K562 (cell line): ENCODE measurements at regions not wholly inside any gene's neighbourhood (a gene's known extent, or its start where the extent isn't known, plus 50 kb on each side); places are given as distances from the start of the nearest gene placed in this dataset.

Experiments
- ATAC-seq: fragments of 200-7000 bp; cut with Tn5 transposase; 3 replicates; pipeline ENCODE4 v1.9.1; 2020; ENCODE audit warnings: moderate library complexity
- BruUV-seq: library from RNA; stranded (reverse); fragments of 400-500 nt; replicated peaks from 2 replicates; lab custom pipeline; 2021; lab: Mats Ljungman, UMichigan
- CTCF ChIA-PET: fragments of 300-600 bp; formaldehyde crosslinking; extraction: SDS; loops from one replicate; lab custom pipeline; 2021; ENCODE audit warnings: low intra/inter-chr PET ratio; lab: Yijun Ruan, JAX
- POLR2A ChIA-PET: fragments of 300-600, 350-650 bp; sonication (Branson Sonifier 250); formaldehyde crosslinking; extraction: SDS; loops from one replicate; lab custom pipeline; 2021; ENCODE audit warnings: antibody characterized with exemption, inconsistent platforms; lab: Yijun Ruan, JAX
- DNase-seq, 4 experiments: peaks; one replicate each; pipeline versions ENCODE4 v3.0.0 to v3.0.0-alpha.2; 2011 to 2018; ENCODE audit warnings: low spot score in 3 of 4, mixed read lengths in 3 of 4; ENCODE audit errors: extremely low read depth in 1 of 4
- FAIRE-seq: peaks from 2 replicates; lab custom pipeline; 2011; peaks lifted over from hg19 to GRCh38; lab: Jason Lieb, UNC
- H2AFZ ChIP-seq: 2 replicates; pipeline ENCODE4 v1.6.0; 2011; ENCODE audit warnings: low read depth, low read length, control low read depth, inconsistent platforms
- H3K27ac ChIP-seq: fragments of 200-600 bp; 3 replicates; pipeline ENCODE4 v1.8.0; 2011; ENCODE audit warnings: low read depth, mild to moderate bottlenecking, control low read depth, inconsistent platforms, low read length, moderate library complexity, mixed read lengths; ENCODE audit errors: extremely low read depth
- H3K27me3 ChIP-seq, 2 experiments: fragments of 300-600 bp in 1 of 2; 2 replicates in 1 of 2; 3 replicates in 1 of 2; pipeline versions ENCODE4 v1.6.0 to v1.8.0; 2011; ENCODE audit warnings: inconsistent platforms in 2 of 2, low read length in 2 of 2, mild to moderate bottlenecking in 1 of 2, mixed read lengths in 1 of 2, moderate library complexity in 1 of 2; ENCODE audit not compliant: control insufficient read depth in 2 of 2, insufficient read depth in 2 of 2
- H3K36me3 ChIP-seq: fragments of 300-600 bp; 3 replicates; pipeline ENCODE4 v1.8.0; 2011; ENCODE audit warnings: mild to moderate bottlenecking, low read length, inconsistent platforms; ENCODE audit not compliant: control insufficient read depth, insufficient read depth
- H3K4me1 ChIP-seq, 2 experiments: fragments of 200-600 bp in 1 of 2; replicated peaks in 1 of 2; 2 replicates in 1 of 2; 3 replicates in 1 of 2; pipeline versions ENCODE4 v1.5.1 to v1.8.0; 2011; ENCODE audit warnings: inconsistent platforms in 2 of 2, low read length in 2 of 2, mild to moderate bottlenecking in 1 of 2, mixed read lengths in 1 of 2, moderate library complexity in 1 of 2; ENCODE audit not compliant: control insufficient read depth in 2 of 2, insufficient read depth in 2 of 2
- H3K4me2 ChIP-seq: 2 replicates; pipeline ENCODE4 v1.6.1; 2011; ENCODE audit warnings: low read length, control low read depth, inconsistent platforms, mixed read lengths; ENCODE audit not compliant: insufficient read depth
- H3K4me3 ChIP-seq: fragments of 200-600 bp; sonication (generic), shearing (Covaris generic); 2 replicates; pipeline ENCODE4 v1.5.1; 2016; ENCODE audit warnings: control low read depth, inconsistent platforms
- H3K79me2 ChIP-seq: fragments of 200-600 bp; 3 replicates; pipeline ENCODE4 v1.8.0; 2011; ENCODE audit warnings: low read length, inconsistent platforms; ENCODE audit not compliant: control insufficient read depth, insufficient read depth
- H3K9ac ChIP-seq, 2 experiments: 2 replicates each; pipeline versions ENCODE4 v1.6.0 to v1.6.1; 2011; ENCODE audit warnings: low read depth in 2 of 2, low read length in 2 of 2, control low read depth in 1 of 2, inconsistent platforms in 1 of 2, mild to moderate bottlenecking in 1 of 2, mixed read lengths in 1 of 2; ENCODE audit not compliant: insufficient read depth in 1 of 2
- H3K9me1 ChIP-seq: one replicate; pipeline ENCODE4 v1.6.0; 2011; ENCODE audit warnings: inconsistent platforms, mild to moderate bottlenecking, low read length, moderate library complexity; ENCODE audit not compliant: control insufficient read depth, insufficient read depth
- H3K9me3 ChIP-seq: replicated peaks from 2 replicates; pipeline ENCODE4 v1.5.1; 2011; ENCODE audit warnings: low read depth, low read length, inconsistent platforms; ENCODE audit not compliant: control insufficient read depth, insufficient read depth
- H4K20me1 ChIP-seq: replicated peaks from 2 replicates; pipeline ENCODE4 v1.6.1; 2011; ENCODE audit warnings: low read length, inconsistent platforms, mixed read lengths; ENCODE audit not compliant: control insufficient read depth, insufficient read depth
- CBFB ChIP-seq: sonication (generic); formaldehyde crosslinking; IDR thresholded peaks from 2 replicates; pipeline ENCODE4 v1.4.0; 2020; ENCODE audit warnings: mild to moderate bottlenecking, missing genetic modification reagents
- CXXC5 ChIP-seq: fragments of 250-450 bp; sonication (Bioruptor Pico); IDR thresholded peaks from 2 replicates; pipeline ENCODE4 v1.8.0; 2022; ENCODE audit warnings: inconsistent platforms, mild to moderate bottlenecking, moderate library complexity
- MTA3 ChIP-seq: fragments of 450-650 bp; formaldehyde crosslinking; IDR thresholded peaks from 2 replicates; pipeline ENCODE4 v1.6.1; 2017; ENCODE audit warnings: mild to moderate bottlenecking, borderline replicate concordance
- RBM15 ChIP-seq: fragments of 200-400 bp; formaldehyde crosslinking; IDR thresholded peaks from 2 replicates; pipeline ENCODE4 v1.6.1; 2018; ENCODE audit warnings: mild to moderate bottlenecking, low read length, moderate library complexity; ENCODE audit not compliant: insufficient read depth
- SREBF1 ChIP-seq: fragments of 150-350 bp; IDR thresholded peaks from 2 replicates; pipeline ENCODE4 v1.6.1; 2014; ENCODE audit warnings: antibody characterized with exemption, low read depth, low read length, borderline replicate concordance
- WGBS: fragments of 100-300 bp; shearing (Covaris generic); methylation state at CpG from one replicate; pipeline ENCODE4 v1.1.6; 2016; ENCODE audit warnings: low coverage, mixed read lengths; ENCODE audit not compliant: insufficient coverage; ENCODE audit errors: missing lambda C conversion rate; 5-methylcytosine and 5-hydroxymethylcytosine counted together
- in situ Hi-C: fragments of 300-500 bp; cut with MboI; formaldehyde crosslinking; loops from 4 replicates; pipeline ENCODE4 v1.15.0; 2018; ENCODE audit warnings: inconsistent platforms, mixed read lengths
- intact Hi-C: fragments of 100-400 bp; cut with micrococcal nuclease; formaldehyde crosslinking; loops from 2 replicates; pipeline ENCODE4 v1.14.2; 2022

GRCh38 chr21:35259457-35259856 lies 210.4 kb upstream of the RUNX1 start:
- no peak for FAIRE-seq
- CTCF ChIA-PET, result no interaction called here
- H3K9ac ChIP-seq, result no peak overlapping the region

GRCh38 chr21:35258521-35258920 lies 209.4 kb upstream of the RUNX1 start:
- FAIRE-seq, result no peak
- POLR2A ChIA-PET, result no interaction called here
- Histone ChIP-seq H2AFZ (no peak overlapping the region), H3K4me3 (no peak overlapping the region), H3K79me2 (no peaks in the 10 kb centered on the region), H3K4me2 (no peak overlapping the region), H3K27me3 (no peaks in the 10 kb centered on the region; a peak in 1 of 5 replicates), H4K20me1 (no peaks in the 10 kb centered on the region), H3K36me3 (no peaks in the 10 kb centered on the region), H3K9me1 (no peaks in the 10 kb centered on the region), H3K27ac (no peak overlapping the region), H3K4me1 (peaks cover 0 to 12% of the 10 kb centered on the region in 2 experiments; a peak in 3 of 5 replicates), H3K9me3 (no peaks in the 10 kb centered on the region), H3K9ac (no peak overlapping the region)
- DNase-seq, result no peak
- in situ Hi-C loops (no loop called here), intact Hi-C loops (no loop called here)
- CTCF ChIA-PET, result no interaction called here
- BruUV-seq, result no TSS peak
- 51% methylated on average over 6 of the region's 6 CpGs for WGBS
- TF ChIP-seq SREBF1 (no peak), CXXC5 (no peak), MTA3 (no peak), RBM15 (no peak)
- no peak for ATAC-seq

More at GRCh38 chr21:35259457-35259856, 210.4 kb upstream of the RUNX1 start:
- Histone ChIP-seq H3K4me3 (no peak overlapping the region), H3K27ac (no peak overlapping the region), H3K79me2 (no peaks in the 10 kb centered on the region), H2AFZ (no peak overlapping the region), H3K4me2 (no peak overlapping the region)
- POLR2A ChIA-PET, result no interaction called here
- in situ Hi-C loops, result no loop called here
- no peak for TF ChIP-seq CBFB (CRISPR knock-in tag)
- TF ChIP-seq, all 486 proteins: peak for 0
- H3K36me3 ChIP-seq, result no peaks in the 10 kb centered on the region
- WGBS, result 3% methylated on average over 2 of the region's 2 CpGs
- H3K9me3 ChIP-seq, result no peaks in the 10 kb centered on the region
- intact Hi-C loops, result no loop called here
- ATAC-seq (no peak), DNase-seq (no peak)
- H4K20me1 ChIP-seq, result no peaks in the 10 kb centered on the region
- no TSS peak for BruUV-seq
- H3K27me3 ChIP-seq, result no peaks in the 10 kb centered on the region; a peak in 1 of 5 replicates
- peaks cover 0 to 12% of the 10 kb centered on the region in 2 experiments; a peak in 3 of 5 replicates for H3K4me1 ChIP-seq
- no peaks in the 10 kb centered on the region for H3K9me1 ChIP-seq
